B cell (primary cell): ENCODE measurements at regions not wholly inside any gene's neighbourhood (a gene's known extent, or its start where the extent isn't known, plus 50 kb on each side); places are given as distances from the start of the nearest gene placed in this dataset.

ENCODE experiments used
- ATAC-seq: fragments of 200-7000 bp; cut with Tn5 transposase; one replicate; pipeline ENCODE4 v1.10.0; 2021; ENCODE audit warnings: low read depth, mild to moderate bottlenecking, moderate number of reproducible peaks, moderate library complexity
- CTCF ChIA-PET: fragments of 350-600 bp; sonication (Branson Sonifier 250); formaldehyde crosslinking; loops from one replicate; lab custom pipeline; 2021; ENCODE audit warnings: antibody characterized with exemption, inconsistent platforms; lab: Charles Lee
- POLR2A ChIA-PET: fragments of 350-600 bp; sonication (Branson Sonifier 250); formaldehyde crosslinking; loops from one replicate; lab custom pipeline; 2021; ENCODE audit warnings: antibody characterized with exemption; lab: Charles Lee
- DNase-seq: peaks from one replicate; pipeline ENCODE4 v3.0.0; 2013
- H2AFZ ChIP-seq: 2 replicates; pipeline ENCODE4 v1.6.1; 2012; ENCODE audit warnings: mild to moderate bottlenecking, low read depth, low read length; ENCODE audit not compliant: insufficient read depth, poor library complexity, severe bottlenecking
- H3K27ac ChIP-seq, 2 donors: 1 replicate in 1 of 2; 2 replicates in 1 of 2; pipeline ENCODE4 v1.5.1; 2012 to 2013; ENCODE audit warnings: low read length in 2 of 2, mild to moderate bottlenecking in 2 of 2, moderate library complexity in 1 of 2
- H3K27me3 ChIP-seq, 4 experiments: fragments of 200-600 bp in 1 of 4; sonication (generic) in 1 of 4; replicated peaks in 1 of 4; 1 replicate in 2 of 4; 2 replicates in 2 of 4; pipeline versions ENCODE4 v1.6.1 to v1.7.0; 2013 to 2016; ENCODE audit warnings: low read length in 3 of 4, mild to moderate bottlenecking in 2 of 4, mixed read lengths in 1 of 4, moderate library complexity in 1 of 4; ENCODE audit not compliant: insufficient read depth in 4 of 4, control insufficient read depth in 3 of 4; ENCODE audit errors: control extremely low read depth in 1 of 4
- H3K36me3 ChIP-seq, 2 experiments: replicated peaks in 1 of 2; 1 replicate in 1 of 2; 2 replicates in 1 of 2; pipeline versions ENCODE4 v1.6.1 to v1.7.1; 2013; ENCODE audit warnings: low read length in 1 of 2; ENCODE audit not compliant: insufficient read depth in 2 of 2, control insufficient read depth in 1 of 2; ENCODE audit errors: control extremely low read depth in 1 of 2, extremely low read depth in 1 of 2
- H3K4me1 ChIP-seq, 2 donors: fragments of 200-600 bp in 1 of 2; sonication (generic) in 1 of 2; 1 replicate in 1 of 2; 2 replicates in 1 of 2; pipeline versions ENCODE4 v1.5.1 to v1.6.1; 2013 to 2017; ENCODE audit warnings: low read length in 2 of 2; ENCODE audit not compliant: control insufficient read depth in 2 of 2, insufficient read depth in 2 of 2
- H3K4me2 ChIP-seq: replicated peaks from 2 replicates; pipeline ENCODE3; 2012; ENCODE audit warnings: mild to moderate bottlenecking, low read depth, low read length; ENCODE audit not compliant: poor library complexity, severe bottlenecking
- H3K4me3 ChIP-seq, 5 experiments: fragments of 200-600 bp in 1 of 5; sonication (generic) in 1 of 5; 1 replicate in 3 of 5; 2 replicates in 2 of 5; pipeline versions ENCODE4 v1.5.1 to v1.7.0; 2011 to 2016; ENCODE audit warnings: low read length in 4 of 5, mild to moderate bottlenecking in 4 of 5, low read depth in 2 of 5, control low read depth in 1 of 5, moderate library complexity in 1 of 5; ENCODE audit not compliant: insufficient read depth in 1 of 5; ENCODE audit errors: control extremely low read depth in 1 of 5, extremely low read depth in 1 of 5
- H3K79me2 ChIP-seq: fragments of 200-600 bp; sonication (generic); one replicate; pipeline ENCODE4 v1.6.0; 2016; ENCODE audit warnings: low read length; ENCODE audit not compliant: control insufficient read depth, insufficient read depth
- H3K9ac ChIP-seq: fragments of 200-600 bp; sonication (generic); 2 replicates; pipeline ENCODE4 v1.6.1; 2017; ENCODE audit warnings: mild to moderate bottlenecking, low read length, moderate library complexity
- H3K9me3 ChIP-seq, 3 donors: one replicate each; pipeline versions ENCODE4 v1.6.1 to v1.7.1; 2013; ENCODE audit warnings: low read length in 2 of 3; ENCODE audit not compliant: control insufficient read depth in 2 of 3, insufficient read depth in 1 of 3; ENCODE audit errors: control extremely low read depth in 1 of 3
- H4K20me1 ChIP-seq: 2 replicates; pipeline ENCODE4 v1.6.0; 2012; ENCODE audit warnings: mild to moderate bottlenecking, low read length; ENCODE audit not compliant: insufficient read depth, control insufficient read depth, poor library complexity, severe bottlenecking
- H3K27ac Mint-ChIP-seq: one replicate; pipeline ENCODE4 v1.8.0; 2021; ENCODE audit warnings: mixed read lengths
- H3K27me3 Mint-ChIP-seq: one replicate; pipeline ENCODE4 v1.8.0; 2021; ENCODE audit warnings: mixed read lengths
- H3K4me1 Mint-ChIP-seq: one replicate; pipeline ENCODE4 v1.8.0; 2021; ENCODE audit warnings: mixed read lengths
- H3K4me3 Mint-ChIP-seq: one replicate; pipeline ENCODE4 v1.8.0; 2021; ENCODE audit warnings: mixed read lengths
- H3K9me3 Mint-ChIP-seq: one replicate; pipeline ENCODE4 v1.8.0; 2022; ENCODE audit warnings: mixed read lengths; ENCODE audit not compliant: insufficient read depth
- CTCF ChIP-seq: fragments of 200-600 bp; IDR thresholded peaks from one replicate; pipeline ENCODE4 v1.8.0; 2022; ENCODE audit warnings: antibody characterized with exemption, mild to moderate bottlenecking
- EZH2 ChIP-seq: IDR thresholded peaks from 2 replicates; pipeline ENCODE4 v1.6.1; 2012; ENCODE audit warnings: borderline replicate concordance, low read depth, mild to moderate bottlenecking, moderate library complexity, low read length; ENCODE audit not compliant: insufficient read depth, poor library complexity, severe bottlenecking
- WGBS: methylation state at CpG from one replicate; pipeline ENCODE4 v1.1.5; 2013; ENCODE audit warnings: missing lambda C conversion rate; ENCODE audit not compliant: insufficient coverage; 5-methylcytosine and 5-hydroxymethylcytosine counted together
- intact Hi-C: fragments of 100-400 bp; cut with micrococcal nuclease; formaldehyde crosslinking; loops from one replicate; pipeline ENCODE4 v1.10.0; 2022

DNA sequence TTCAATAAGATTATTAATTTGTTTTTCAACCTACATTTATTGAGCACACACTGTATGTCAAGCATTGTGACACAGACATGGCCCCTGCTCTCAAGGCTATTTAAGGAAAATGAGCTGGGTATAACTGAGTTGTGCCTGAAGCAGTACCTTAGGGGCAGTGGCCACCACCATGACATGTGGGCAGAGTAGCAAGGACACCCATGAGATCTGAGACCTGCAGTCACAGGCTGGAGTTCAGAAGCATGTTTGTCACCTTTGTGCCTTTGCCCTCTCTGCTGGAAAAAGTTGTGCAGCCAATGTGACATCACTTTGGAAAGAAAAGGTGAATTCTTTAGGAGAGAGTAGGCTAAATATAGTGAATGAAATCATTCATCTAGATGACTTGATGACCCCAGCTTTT is 501.3 kb downstream of the BCOR start:
- H3K4me2 ChIP-seq = no peak overlapping the region
- intact Hi-C loops = no loop called here
- no peaks in the 10 kb centered on the region for H3K79me2 ChIP-seq
- Mint-ChIP-seq H3K27me3 (peaks cover 4% of the 10 kb centered on the region), H3K9me3 (no peaks in the 10 kb centered on the region), H3K4me3 (no peak overlapping the region), H3K27ac (no peak overlapping the region), H3K4me1 (no peaks in the 10 kb centered on the region)
- H3K27me3 ChIP-seq = no peaks in the 10 kb centered on the region
- no peaks in the 10 kb centered on the region for H3K4me1 ChIP-seq
- no peak for DNase-seq
- no peaks in the 10 kb centered on the region for H3K36me3 ChIP-seq
- TF ChIP-seq CTCF = no peak
- TF ChIP-seq EZH2 = no peak
- H3K9me3 ChIP-seq = no peaks in the 10 kb centered on the region
- no peak overlapping the region for H3K4me3 ChIP-seq
- no peak for ATAC-seq
- no peak overlapping the region for H2AFZ ChIP-seq
- ChIA-PET CTCF (no interaction called here), POLR2A (no interaction called here)
- no peaks in the 10 kb centered on the region for H4K20me1 ChIP-seq
- no peak overlapping the region for H3K27ac ChIP-seq
- H3K9ac ChIP-seq = no peak overlapping the region

- no peak overlapping the region for H3K4me3 ChIP-seq
- no peaks in the 10 kb centered on the region for H3K9me3 ChIP-seq
- H3K9me3 Mint-ChIP-seq = no peaks in the 10 kb centered on the region
- H3K4me1 ChIP-seq = no peaks in the 10 kb centered on the region
- H3K9ac ChIP-seq = no peak overlapping the region
- 81% methylated on average over 4 of the region's 6 CpGs for WGBS
- no peaks in the 10 kb centered on the region for H4K20me1 ChIP-seq
- no peak overlapping the region for H3K4me2 ChIP-seq
- no peak for TF ChIP-seq CTCF
- TF ChIP-seq EZH2 = no peak
- DNase-seq (no peak), ATAC-seq (no peak)
- no peak overlapping the region for H3K27ac ChIP-seq
- H2AFZ ChIP-seq = no peak overlapping the region
- H3K27me3 Mint-ChIP-seq = peaks cover 12% of the 10 kb centered on the region
- H3K27me3 ChIP-seq = no peaks in the 10 kb centered on the region
- CTCF ChIA-PET = no interaction called here
- no peaks in the 10 kb centered on the region for H3K79me2 ChIP-seq
- no peaks in the 10 kb centered on the region for H3K4me1 Mint-ChIP-seq
- no peaks in the 10 kb centered on the region for H3K36me3 ChIP-seq
- H3K4me3 Mint-ChIP-seq = no peak overlapping the region
- POLR2A ChIA-PET = no interaction called here
- no peak overlapping the region for H3K27ac Mint-ChIP-seq
- intact Hi-C loops = no loop called here
Observed at GRCh38 chrX:39599339-39599738, 498.4 kb downstream of the BCOR start.
